ENCODE measurements at regions not wholly inside any gene's neighbourhood (a gene's known extent, or its start where the extent isn't known, plus 50 kb on each side); places are given as distances from the start of the nearest gene placed in this dataset.
"Not testable (repeated sequence)": the region's sequence is repeated elsewhere in the genome, so short reads cannot be mapped to it uniquely, and the experiment has no call there.

DNA sequence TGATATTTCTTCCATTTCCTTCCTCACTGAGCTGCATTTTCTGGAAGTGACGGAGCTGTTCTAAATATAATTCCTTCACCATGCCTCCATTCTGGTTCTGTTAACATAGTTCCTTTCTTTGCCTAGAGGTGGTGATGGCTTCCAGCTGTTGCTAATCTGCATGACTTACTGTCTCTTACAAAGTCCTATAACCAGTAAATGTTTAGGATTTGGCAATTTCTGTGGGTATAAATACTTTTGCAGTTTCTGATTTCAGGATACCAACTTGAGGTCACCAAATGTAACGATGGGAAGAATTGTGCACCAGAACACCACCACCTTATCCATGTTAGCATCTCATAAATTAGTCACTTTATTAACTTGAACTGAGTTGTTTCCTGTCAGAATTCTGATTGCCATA is 101.7 kb upstream of the FN1 start:
- no peaks in the 10 kb centered on the region for H3K4me1 ChIP-seq (ENCODE audit: low read depth)
- peak; percentile 3 to 87 for DNase-seq (ENCODE audit: low read depth in 1 of 2, low spot score in 1 of 2)
- H3K4me3 ChIP-seq, result no peak overlapping the region
- no peaks in the 10 kb centered on the region for H3K36me3 ChIP-seq
- TF ChIP-seq, protein P1, sequence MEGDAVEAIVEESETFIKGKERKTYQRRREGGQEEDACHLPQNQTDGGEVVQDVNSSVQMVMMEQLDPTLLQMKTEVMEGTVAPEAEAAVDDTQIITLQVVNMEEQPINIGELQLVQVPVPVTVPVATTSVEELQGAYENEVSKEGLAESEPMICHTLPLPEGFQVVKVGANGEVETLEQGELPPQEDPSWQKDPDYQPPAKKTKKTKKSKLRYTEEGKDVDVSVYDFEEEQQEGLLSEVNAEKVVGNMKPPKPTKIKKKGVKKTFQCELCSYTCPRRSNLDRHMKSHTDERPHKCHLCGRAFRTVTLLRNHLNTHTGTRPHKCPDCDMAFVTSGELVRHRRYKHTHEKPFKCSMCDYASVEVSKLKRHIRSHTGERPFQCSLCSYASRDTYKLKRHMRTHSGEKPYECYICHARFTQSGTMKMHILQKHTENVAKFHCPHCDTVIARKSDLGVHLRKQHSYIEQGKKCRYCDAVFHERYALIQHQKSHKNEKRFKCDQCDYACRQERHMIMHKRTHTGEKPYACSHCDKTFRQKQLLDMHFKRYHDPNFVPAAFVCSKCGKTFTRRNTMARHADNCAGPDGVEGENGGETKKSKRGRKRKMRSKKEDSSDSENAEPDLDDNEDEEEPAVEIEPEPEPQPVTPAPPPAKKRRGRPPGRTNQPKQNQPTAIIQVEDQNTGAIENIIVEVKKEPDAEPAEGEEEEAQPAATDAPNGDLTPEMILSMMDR (IDR thresholded peaks at IDR 0.05; ENCODE audit: low read depth, low read length), result no peak
- no peaks in the 10 kb centered on the region for H3K9me3 ChIP-seq (ENCODE audit: low read depth)
- H3K27ac ChIP-seq, result no peak overlapping the region
- H3K27me3 ChIP-seq, result no peaks in the 10 kb centered on the region

DNA sequence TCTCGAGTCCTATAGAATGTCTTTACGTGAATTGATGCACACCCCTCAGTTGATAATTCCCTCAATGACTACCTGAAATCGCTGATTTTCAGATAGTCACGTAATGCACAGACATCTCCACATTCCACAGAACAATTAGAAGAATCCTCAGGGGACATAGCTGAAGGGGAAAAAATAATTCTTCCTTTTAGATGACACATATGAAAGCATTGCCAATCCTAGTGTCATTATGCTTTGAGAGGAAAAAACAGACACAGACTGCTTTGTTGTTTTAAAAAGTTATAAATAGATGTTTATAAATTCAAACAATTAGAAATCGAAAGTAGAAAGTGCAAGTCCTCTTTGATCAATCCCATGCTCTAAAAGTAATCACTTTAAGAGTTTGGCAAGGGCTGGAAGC is 100.6 kb upstream of the FN1 start:
- H3K27me3 ChIP-seq, result no peaks in the 10 kb centered on the region
- no peak for DNase-seq (ENCODE audit: low read depth in 1 of 2, low spot score in 1 of 2)
- H3K27ac ChIP-seq, result no peak overlapping the region
- H3K9me3 ChIP-seq (ENCODE audit: low read depth), result no peaks in the 10 kb centered on the region
- H3K36me3 ChIP-seq, result no peaks in the 10 kb centered on the region
- H3K4me3 ChIP-seq, result no peak overlapping the region
- TF ChIP-seq, protein P1 (IDR thresholded peaks at IDR 0.05; ENCODE audit: low read depth, low read length), result no peak
- peaks cover 1% of the 10 kb centered on the region for H3K4me1 ChIP-seq (ENCODE audit: low read depth)

DNA sequence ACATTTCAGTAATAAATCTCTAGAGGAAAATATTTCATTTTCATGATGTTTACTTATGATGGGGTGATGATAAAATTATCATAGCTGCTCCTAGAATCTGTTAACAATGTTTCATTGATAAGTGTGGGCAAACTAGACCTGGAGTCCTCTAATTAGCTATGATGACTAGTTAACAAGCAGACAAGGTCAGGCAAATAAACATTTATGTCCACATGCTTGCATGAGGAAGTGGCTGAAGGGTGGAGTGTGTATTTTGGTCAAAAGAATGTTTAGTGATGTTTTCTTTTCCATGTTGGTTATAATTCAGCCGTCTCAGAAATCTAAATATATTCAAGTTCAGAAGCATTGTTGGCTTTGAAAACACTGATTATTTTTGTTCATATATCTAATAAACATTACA is 99.9 kb upstream of the FN1 start:
- Histone ChIP-seq H3K27me3 (no peaks in the 10 kb centered on the region), H3K9me3 (ENCODE audit: low read depth) (no peaks in the 10 kb centered on the region), H3K27ac (no peak overlapping the region), H3K4me1 (ENCODE audit: low read depth) (peaks cover 7% of the 10 kb centered on the region), H3K4me3 (no peak overlapping the region), H3K36me3 (no peaks in the 10 kb centered on the region)
- DNase-seq (ENCODE audit: low read depth in 1 of 2, low spot score in 1 of 2), result no peak
- TF ChIP-seq, protein P1 (IDR thresholded peaks at IDR 0.05; ENCODE audit: low read depth, low read length), result no peak

DNA sequence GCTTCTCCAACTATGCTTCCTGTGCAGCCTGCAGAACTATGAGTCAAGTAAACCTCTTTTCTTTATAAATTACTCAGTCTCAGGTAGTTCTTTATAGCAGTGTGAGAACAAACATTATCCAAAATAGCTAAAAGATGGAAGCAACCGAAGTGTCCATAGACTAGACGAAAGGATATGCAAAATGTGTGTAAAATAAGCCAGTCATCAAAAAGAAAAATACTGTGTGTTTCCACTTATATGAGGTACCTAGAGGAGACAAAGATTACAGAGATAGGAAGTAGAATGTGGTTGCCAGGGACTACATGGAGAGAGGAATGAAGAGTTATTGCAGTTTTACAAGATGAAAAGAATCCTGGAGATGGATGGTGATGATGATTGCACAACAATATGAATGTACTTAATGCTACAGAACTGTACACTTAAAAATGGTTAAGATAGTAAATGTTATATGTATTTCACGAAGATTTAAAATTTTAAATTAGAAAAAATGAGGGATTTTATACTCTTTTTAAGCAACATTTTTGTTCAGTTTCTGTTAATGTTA is 99.3 kb upstream of the FN1 start:
- DNase-seq (ENCODE audit: low read depth in 1 of 2, low spot score in 1 of 2), result peak in 1 of 2 donors; percentile 31
- TF ChIP-seq, protein P1 (IDR thresholded peaks at IDR 0.05; ENCODE audit: low read depth, low read length), result no peak
- no peaks in the 10 kb centered on the region for H3K9me3 ChIP-seq (ENCODE audit: low read depth)
- H3K27ac ChIP-seq, result no peak overlapping the region
- H3K27me3 ChIP-seq, result no peaks in the 10 kb centered on the region
- H3K4me3 ChIP-seq, result no peak overlapping the region
- H3K36me3 ChIP-seq, result no peaks in the 10 kb centered on the region
- H3K4me1 ChIP-seq (ENCODE audit: low read depth), result peaks cover 7% of the 10 kb centered on the region

DNA sequence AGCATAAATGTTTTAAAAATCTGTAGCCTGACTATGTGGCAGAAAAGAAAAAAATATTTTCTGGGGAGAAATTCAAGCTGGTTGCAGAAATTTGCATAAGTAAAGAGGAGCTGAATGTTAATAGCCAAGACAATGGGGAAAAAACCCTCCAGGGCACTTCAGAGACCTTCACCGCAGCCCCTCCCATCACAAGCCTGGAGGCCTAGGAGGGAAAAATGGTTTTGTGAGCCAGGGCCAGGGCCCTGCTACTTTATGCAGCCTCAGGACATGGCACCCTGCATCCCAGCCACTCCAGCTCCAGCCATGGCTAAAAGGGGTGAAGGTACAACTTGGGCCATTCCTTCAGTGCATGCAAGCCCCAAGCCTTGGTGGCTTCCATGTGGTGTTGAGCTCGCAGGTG is 97.8 kb upstream of the FN1 start:
- H3K4me3 ChIP-seq; H3K36me3 ChIP-seq; H3K4me1 ChIP-seq (ENCODE audit: low read depth); H3K27ac ChIP-seq; DNase-seq (ENCODE audit: low read depth in 1 of 2, low spot score in 1 of 2); H3K9me3 ChIP-seq (ENCODE audit: low read depth); H3K27me3 ChIP-seq: not testable (repeated sequence)

DNA sequence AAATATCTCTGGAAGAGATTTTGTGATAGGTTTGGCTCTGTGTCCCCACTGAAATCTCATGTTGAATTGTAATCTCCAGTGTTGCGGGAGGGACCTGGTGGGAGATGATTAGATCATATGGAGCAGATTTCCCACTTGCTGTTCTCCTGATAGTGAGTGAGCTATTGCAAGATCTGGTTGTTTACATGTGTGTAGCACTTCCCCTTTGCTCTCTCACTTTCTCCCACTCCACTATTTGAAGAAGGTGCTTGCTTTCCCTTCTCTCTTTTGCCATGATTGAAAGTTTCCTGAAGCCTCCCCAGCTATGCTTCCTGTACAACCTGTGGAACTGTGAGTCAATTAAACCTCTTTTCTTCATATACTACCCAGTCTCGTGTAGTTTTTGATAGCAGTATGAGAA is 97.0 kb upstream of the FN1 start:
- DNase-seq (ENCODE audit: low read depth in 1 of 2, low spot score in 1 of 2), result no peak
- Histone ChIP-seq H3K4me3 (no peak overlapping the region), H3K27ac (no peak overlapping the region), H3K9me3 (ENCODE audit: low read depth) (no peaks in the 10 kb centered on the region), H3K36me3 (no peaks in the 10 kb centered on the region), H3K4me1 (ENCODE audit: low read depth) (peaks cover 7% of the 10 kb centered on the region), H3K27me3 (no peaks in the 10 kb centered on the region)
- TF ChIP-seq, protein P1 (IDR thresholded peaks at IDR 0.05; ENCODE audit: low read depth, low read length), result no peak
